ENCODE measurements at regions not wholly inside any gene's neighbourhood (a gene's known extent, or its start where the extent isn't known, plus 50 kb on each side); places are given as distances from the start of the nearest gene placed in this dataset.

DNA sequence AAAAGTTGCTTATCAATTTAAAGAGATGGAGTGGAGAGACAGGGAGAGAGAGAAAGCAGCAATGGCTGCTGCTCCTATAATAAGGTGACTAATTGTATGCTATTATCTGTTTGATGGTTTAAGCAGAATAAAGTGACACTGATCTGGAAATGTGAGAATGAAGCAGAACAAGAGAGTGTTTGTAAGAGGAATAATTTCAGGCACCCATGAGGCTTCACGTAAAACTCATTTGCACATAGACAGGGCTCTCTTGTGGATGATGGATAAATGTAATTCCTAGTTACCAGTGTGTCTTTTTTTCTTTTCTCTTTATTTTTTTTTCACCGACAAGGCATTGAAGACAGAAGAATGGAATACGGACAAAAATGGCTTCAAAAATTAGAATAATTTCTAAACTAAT, 228.8 kb upstream of the TYRP1 start:
- H3K36me3 ChIP-seq (ENCODE audit: control insufficient read depth in 2 of 2, insufficient read depth in 1 of 2, low read length in 2 of 2) = no peaks in the 10 kb centered on the region
- no peak overlapping the region for H3K4me3 ChIP-seq (ENCODE audit: low read depth, low read length)
- H3K4me1 ChIP-seq (ENCODE audit: control insufficient read depth, insufficient read depth, low read length) = no peaks in the 10 kb centered on the region
- CTCF ChIA-PET = interaction anchor here (0.6 to 2.0 kb wide), 17 partner anchors 9 to 1300 kb away, joined by 3 to 11 read pairs (median 3); no protein-coding TSS in a partner anchor
- TF ChIP-seq ZNF184 (tag by site-specific recombination; IDR thresholded peaks at IDR 0.05) (no peak), ZNF211 (tag by site-specific recombination; IDR thresholded peaks at IDR 0.05; ENCODE audit: low read depth) (no peak), ZNF19 (tag by site-specific recombination; IDR thresholded peaks at IDR 0.05; ENCODE audit: low read depth) (no peak), ZNF138 (tag by site-specific recombination; IDR thresholded peaks at IDR 0.05; ENCODE audit: borderline replicate concordance) (no peak), ZNF544 (tag by site-specific recombination; IDR thresholded peaks at IDR 0.05) (no peak), ZNF114 (tag by site-specific recombination; IDR thresholded peaks at IDR 0.05) (no peak), SP7 (tag by site-specific recombination; IDR thresholded peaks at IDR 0.05) (no peak), PRDM1 (tag by site-specific recombination; IDR thresholded peaks at IDR 0.05) (no peak), ZNF426 (tag by site-specific recombination; IDR thresholded peaks at IDR 0.05) (no peak), KLF9 (tag by site-specific recombination; IDR thresholded peaks at IDR 0.05; ENCODE audit: low read depth) (no peak), ZNF274 (IDR thresholded peaks at IDR 0.05; ENCODE audit: low read length) (no peak), ZNF274 (tag by site-specific recombination; IDR thresholded peaks at IDR 0.05; ENCODE audit: borderline replicate concordance) (no peak), ZNF792 (tag by site-specific recombination; IDR thresholded peaks at IDR 0.05) (no peak), SP3 (tag by site-specific recombination; IDR thresholded peaks at IDR 0.05) (no peak), ZNF558 (tag by site-specific recombination; IDR thresholded peaks at IDR 0.05) (no peak)
- TF ChIP-seq, protein P1, sequence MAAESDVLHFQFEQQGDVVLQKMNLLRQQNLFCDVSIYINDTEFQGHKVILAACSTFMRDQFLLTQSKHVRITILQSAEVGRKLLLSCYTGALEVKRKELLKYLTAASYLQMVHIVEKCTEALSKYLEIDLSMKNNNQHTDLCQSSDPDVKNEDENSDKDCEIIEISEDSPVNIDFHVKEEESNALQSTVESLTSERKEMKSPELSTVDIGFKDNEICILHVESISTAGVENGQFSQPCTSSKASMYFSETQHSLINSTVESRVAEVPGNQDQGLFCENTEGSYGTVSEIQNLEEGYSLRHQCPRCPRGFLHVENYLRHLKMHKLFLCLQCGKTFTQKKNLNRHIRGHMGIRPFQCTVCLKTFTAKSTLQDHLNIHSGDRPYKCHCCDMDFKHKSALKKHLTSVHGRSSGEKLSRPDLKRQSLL (tag by site-specific recombination; IDR thresholded peaks at IDR 0.05) = no peak
- H3K27ac ChIP-seq (ENCODE audit: extremely low read depth, low read depth, low read length) = no peak overlapping the region
- no peaks in the 10 kb centered on the region for H3K9me3 ChIP-seq (ENCODE audit: control insufficient read depth, insufficient read depth, low read depth, low read length)
- POLR2A ChIA-PET = no interaction called here

DNA sequence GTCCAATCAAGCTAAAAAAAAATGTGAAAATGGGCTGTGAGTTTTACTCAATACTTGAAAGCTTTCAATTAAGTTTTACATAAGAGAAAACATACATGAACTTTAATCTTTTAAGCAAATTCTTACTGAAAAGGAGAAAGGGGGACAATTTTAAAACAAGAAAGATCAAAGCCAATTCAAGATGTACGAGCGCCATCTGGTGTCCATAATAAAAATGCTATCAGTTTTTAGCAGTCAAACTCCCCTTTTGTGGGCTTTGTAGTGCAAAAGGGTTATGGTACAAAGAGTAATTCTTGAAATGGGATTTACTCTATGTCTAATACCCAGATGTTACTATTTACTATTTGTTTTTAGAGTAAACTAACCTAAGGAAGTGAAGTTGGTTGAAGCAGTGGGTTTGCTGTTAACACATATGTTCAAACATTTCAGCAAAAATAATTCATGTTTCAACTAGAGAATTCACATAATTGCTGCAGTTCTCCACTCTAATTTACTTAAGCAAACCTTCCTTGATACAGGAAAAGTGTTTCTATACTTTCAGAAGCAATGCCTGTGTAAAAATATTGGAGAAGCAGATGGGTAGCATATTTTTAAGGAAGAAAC, 228.2 kb upstream of the TYRP1 start:
- Histone ChIP-seq H3K9me3 (ENCODE audit: control insufficient read depth, insufficient read depth, low read depth, low read length) (no peaks in the 10 kb centered on the region), H3K4me3 (ENCODE audit: low read depth, low read length) (no peak overlapping the region), H3K36me3 (ENCODE audit: control insufficient read depth in 2 of 2, insufficient read depth in 1 of 2, low read length in 2 of 2) (no peaks in the 10 kb centered on the region), H3K4me1 (ENCODE audit: control insufficient read depth, insufficient read depth, low read length) (no peaks in the 10 kb centered on the region), H3K27ac (ENCODE audit: extremely low read depth, low read depth, low read length) (no peak overlapping the region)
- POLR2A ChIA-PET = no interaction called here
- TF ChIP-seq GFI1B (tag by site-specific recombination; IDR thresholded peaks at IDR 0.05) (no peak), ZNF654 (tag by site-specific recombination; IDR thresholded peaks at IDR 0.05; ENCODE audit: low read depth) (peak; percentile 52)
- CTCF ChIA-PET = interaction anchor here (0.6 to 2.0 kb wide), 18 partner anchors 9 to 1301 kb away, joined by 3 to 11 read pairs (median 3); no protein-coding TSS in a partner anchor

DNA sequence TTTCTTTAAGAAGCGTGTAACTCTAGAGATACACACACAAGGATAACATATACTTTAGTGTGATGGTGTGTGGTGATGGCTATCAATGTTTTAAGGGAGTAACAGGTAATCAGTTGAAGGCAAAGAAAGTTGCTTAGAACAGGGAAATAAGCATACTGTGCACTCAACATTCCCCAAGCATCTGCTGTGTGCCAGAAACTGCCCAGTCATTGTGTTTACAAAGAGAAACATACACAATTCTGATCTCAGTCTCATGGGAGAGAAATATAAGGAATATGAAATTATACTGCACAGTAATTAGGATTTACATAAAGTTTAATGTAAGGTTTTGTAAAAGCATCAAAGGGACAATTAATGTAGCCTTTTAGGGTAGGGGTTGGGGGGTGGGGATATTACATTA, 224.1 kb upstream of the TYRP1 start:
- ChIA-PET CTCF (interaction anchor here (0.7 kb wide), 1 partner anchor 1561 kb away, joined by 3 read pairs; no protein-coding TSS in a partner anchor), POLR2A (no interaction called here)
- Histone ChIP-seq H3K4me1 (ENCODE audit: control insufficient read depth, insufficient read depth, low read length) (no peaks in the 10 kb centered on the region), H3K27ac (ENCODE audit: extremely low read depth, low read depth, low read length) (no peak overlapping the region), H3K9me3 (ENCODE audit: control insufficient read depth, insufficient read depth, low read depth, low read length) (no peaks in the 10 kb centered on the region), H3K4me3 (ENCODE audit: low read depth, low read length) (no peak overlapping the region), H3K36me3 (ENCODE audit: control insufficient read depth in 2 of 2, insufficient read depth in 1 of 2, low read length in 2 of 2) (no peaks in the 10 kb centered on the region)
- TF ChIP-seq, protein P2, sequence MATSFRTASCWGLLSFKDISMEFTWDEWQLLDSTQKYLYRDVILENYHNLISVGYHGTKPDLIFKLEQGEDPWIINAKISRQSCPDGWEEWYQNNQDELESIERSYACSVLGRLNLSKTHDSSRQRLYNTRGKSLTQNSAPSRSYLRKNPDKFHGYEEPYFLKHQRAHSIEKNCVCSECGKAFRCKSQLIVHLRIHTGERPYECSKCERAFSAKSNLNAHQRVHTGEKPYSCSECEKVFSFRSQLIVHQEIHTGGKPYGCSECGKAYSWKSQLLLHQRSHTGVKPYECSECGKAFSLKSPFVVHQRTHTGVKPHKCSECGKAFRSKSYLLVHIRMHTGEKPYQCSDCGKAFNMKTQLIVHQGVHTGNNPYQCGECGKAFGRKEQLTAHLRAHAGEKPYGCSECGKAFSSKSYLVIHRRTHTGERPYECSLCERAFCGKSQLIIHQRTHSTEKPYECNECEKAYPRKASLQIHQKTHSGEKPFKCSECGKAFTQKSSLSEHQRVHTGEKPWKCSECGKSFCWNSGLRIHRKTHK (tag by site-specific recombination; IDR thresholded peaks at IDR 0.05) = no peak
- TF ChIP-seq ZNF211 (tag by site-specific recombination; IDR thresholded peaks at IDR 0.05; ENCODE audit: low read depth) = no peak

Measured in HEK293 (cell line).